ENCODE measurements at regions not wholly inside any gene's neighbourhood (a gene's known extent, or its start where the extent isn't known, plus 50 kb on each side); places are given as distances from the start of the nearest gene placed in this dataset.

GRCh38 chr6:169942173-169942572, 190.8 kb downstream of the ERMARD start:
- TF ChIP-seq CTCF (IDR thresholded peaks at IDR 0.05), result no peak
- no peak for TF ChIP-seq POLR2A (IDR thresholded peaks at IDR 0.05)
- Histone ChIP-seq H3K4me3 (no peak overlapping the region), H3K27me3 (peaks cover 0 to 13% (median 0%) of the 10 kb centered on the region in 4 donors), H3K9me3 (no peaks in the 10 kb centered on the region), H3K36me3 (no peaks in the 10 kb centered on the region), H3K4me1 (no peaks in the 10 kb centered on the region), H3K27ac (no peak overlapping the region)
- intact Hi-C loops (cut with DNase I), result no loop called here
- no peak for DNase-seq

DNA sequence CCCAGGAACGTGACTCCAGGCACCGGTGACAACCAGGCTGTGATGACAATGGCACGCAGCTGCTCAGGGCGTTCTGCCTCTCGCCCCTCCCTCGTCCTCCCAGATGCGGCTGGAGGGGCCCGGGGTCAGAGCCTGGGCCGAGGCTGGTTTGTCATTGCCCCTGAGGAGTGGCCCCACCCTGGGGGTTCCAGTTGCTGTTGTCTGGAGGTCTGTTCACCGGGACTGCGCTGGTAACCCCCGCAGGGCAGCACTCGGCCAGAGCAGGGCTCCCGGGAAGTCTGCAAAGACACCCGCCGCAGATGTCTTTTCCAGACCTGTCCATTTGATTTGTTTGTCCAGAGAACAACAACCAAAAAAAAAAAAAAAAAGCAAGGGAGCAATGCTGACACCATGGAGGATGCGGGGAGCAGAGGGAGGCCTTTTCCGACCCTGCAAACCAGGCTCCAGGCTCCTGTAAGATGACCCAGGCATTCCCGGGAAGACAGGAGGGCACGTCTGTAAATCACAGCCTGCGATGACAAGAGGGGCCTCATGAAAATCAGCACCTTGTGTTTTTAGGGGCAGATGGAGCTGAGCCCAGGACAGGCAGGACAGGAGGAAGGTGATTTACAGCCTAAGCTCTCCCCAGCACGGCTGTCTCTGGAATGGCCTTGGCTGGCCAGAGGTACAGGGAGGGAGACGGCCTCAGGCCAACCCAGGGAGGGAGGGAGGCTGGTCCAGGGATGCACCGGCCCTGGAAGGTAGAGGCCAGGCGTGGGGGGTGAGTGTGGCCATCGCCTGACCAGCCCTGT, 189.3 kb downstream of the ERMARD start:
- no peak overlapping the region for H3K27ac ChIP-seq

GRCh38 chr6:169939554-169940164, 188.2 kb downstream of the ERMARD start:
- TF ChIP-seq POLR2A (IDR thresholded peaks at IDR 0.05) (no peak), CTCF (IDR thresholded peaks at IDR 0.05) (no peak)
- peaks cover 0 to 6% (median 0%) of the 10 kb centered on the region in 3 donors for H3K4me1 ChIP-seq
- WGBS, 2 donors, result 92 to 97% methylated on average over 11 to 28 of the region's 32 CpGs
- H3K27ac ChIP-seq, result no peak overlapping the region
- no peak overlapping the region for H3K4me3 ChIP-seq
- H3K27me3 ChIP-seq, result peaks cover 0 to 16% (median 0%) of the 10 kb centered on the region in 4 donors
- no peak for DNase-seq
- H3K36me3 ChIP-seq, result no peaks in the 10 kb centered on the region
- H3K9me3 ChIP-seq, result no peaks in the 10 kb centered on the region
- intact Hi-C loops (cut with DNase I), result no loop called here

More for the DNA sequence above, 189.3 kb downstream of the ERMARD start:
- no peak overlapping the region for H3K4me3 ChIP-seq
- WGBS, 2 donors, result 82 to 85% methylated on average over 7 to 18 of the region's 26 CpGs
- no peaks in the 10 kb centered on the region for H3K36me3 ChIP-seq
- DNase-seq, result no peak
- intact Hi-C loops (cut with DNase I), result no loop called here
- no peak for TF ChIP-seq CTCF (IDR thresholded peaks at IDR 0.05)
- TF ChIP-seq POLR2A (IDR thresholded peaks at IDR 0.05), result no peak
- H3K9me3 ChIP-seq, result no peaks in the 10 kb centered on the region
- no peaks in the 10 kb centered on the region for H3K4me1 ChIP-seq
- peaks cover 0 to 16% (median 0%) of the 10 kb centered on the region in 4 donors for H3K27me3 ChIP-seq

GRCh38 chr6:169938731-169939130, 187.3 kb downstream of the ERMARD start:
- Histone ChIP-seq H3K27ac (no peak overlapping the region), H3K4me3 (no peak overlapping the region), H3K27me3 (peaks cover 0 to 16% (median 0%) of the 10 kb centered on the region in 4 donors), H3K4me1 (peaks cover 0 to 16% (median 6%) of the 10 kb centered on the region in 3 donors), H3K36me3 (no peaks in the 10 kb centered on the region), H3K9me3 (no peaks in the 10 kb centered on the region)
- TF ChIP-seq POLR2A (IDR thresholded peaks at IDR 0.05) (no peak), CTCF (IDR thresholded peaks at IDR 0.05) (no peak)
- no peak for DNase-seq
- WGBS, 2 donors, result 87 to 91% methylated on average over 14 to 15 of the region's 15 CpGs
- intact Hi-C loops (cut with DNase I), result no loop called here

DNA sequence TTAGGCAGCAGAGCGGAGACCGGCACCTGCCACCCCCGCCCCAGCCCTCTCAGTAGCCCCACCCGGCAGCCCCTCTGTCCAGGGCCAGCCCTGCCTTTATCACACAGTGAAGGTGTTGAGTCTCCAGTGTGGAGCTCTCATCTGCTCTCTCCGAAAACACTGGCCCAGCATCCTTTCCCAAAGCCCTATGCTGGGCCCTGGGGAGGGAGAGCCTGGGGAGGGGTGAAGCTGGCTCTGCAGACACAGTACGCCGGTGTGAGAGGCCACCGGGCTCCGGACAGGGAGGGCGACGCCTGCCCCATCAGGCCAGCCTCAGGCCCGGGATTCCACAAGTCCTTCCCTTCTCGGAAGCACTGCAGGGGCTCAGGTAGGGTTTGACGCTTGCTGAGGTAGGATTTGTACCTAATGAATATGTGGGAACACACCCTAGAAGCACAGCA, 186.9 kb downstream of the ERMARD start:
- H3K27me3 ChIP-seq, result peaks cover 0 to 16% (median 0%) of the 10 kb centered on the region in 4 donors
- intact Hi-C loops (cut with DNase I), result no loop called here
- no peak for DNase-seq

More for the DNA sequence above, 186.9 kb downstream of the ERMARD start:
- no peaks in the 10 kb centered on the region for H3K36me3 ChIP-seq
- 68 to 100% methylated on average over 2 to 4 of the region's 14 CpGs for WGBS, 2 donors
- no peak overlapping the region for H3K4me3 ChIP-seq
- no peak for TF ChIP-seq POLR2A (IDR thresholded peaks at IDR 0.05)
- H3K9me3 ChIP-seq, result no peaks in the 10 kb centered on the region
- no peak overlapping the region for H3K27ac ChIP-seq
- peaks cover 0 to 20% (median 9%) of the 10 kb centered on the region in 3 donors for H3K4me1 ChIP-seq
